ENCODE measurements at regions not wholly inside any gene's neighbourhood (a gene's known extent, or its start where the extent isn't known, plus 50 kb on each side); places are given as distances from the start of the nearest gene placed in this dataset.

DNA sequence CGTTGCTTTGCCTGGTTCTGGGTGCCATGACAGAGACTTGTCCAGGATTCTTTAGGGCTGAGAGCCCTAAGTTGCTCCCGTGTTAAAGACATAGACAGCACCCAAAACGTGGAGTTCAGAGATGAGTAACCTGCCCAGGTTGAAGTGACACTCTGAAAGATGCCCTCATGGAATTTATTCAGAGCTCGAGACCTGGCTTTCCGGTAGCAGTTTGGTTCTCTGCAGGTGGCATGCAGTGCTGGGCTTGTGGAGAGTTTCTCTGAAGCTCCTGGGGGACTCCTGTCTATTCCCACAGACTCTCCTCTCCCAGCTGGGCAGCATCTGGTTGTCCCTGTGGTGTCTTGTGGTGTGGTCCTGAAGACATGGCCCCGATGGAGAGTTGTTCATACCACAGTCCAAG is 241.0 kb downstream of the RHOU start (continued):
- TF ChIP-seq, protein P1, sequence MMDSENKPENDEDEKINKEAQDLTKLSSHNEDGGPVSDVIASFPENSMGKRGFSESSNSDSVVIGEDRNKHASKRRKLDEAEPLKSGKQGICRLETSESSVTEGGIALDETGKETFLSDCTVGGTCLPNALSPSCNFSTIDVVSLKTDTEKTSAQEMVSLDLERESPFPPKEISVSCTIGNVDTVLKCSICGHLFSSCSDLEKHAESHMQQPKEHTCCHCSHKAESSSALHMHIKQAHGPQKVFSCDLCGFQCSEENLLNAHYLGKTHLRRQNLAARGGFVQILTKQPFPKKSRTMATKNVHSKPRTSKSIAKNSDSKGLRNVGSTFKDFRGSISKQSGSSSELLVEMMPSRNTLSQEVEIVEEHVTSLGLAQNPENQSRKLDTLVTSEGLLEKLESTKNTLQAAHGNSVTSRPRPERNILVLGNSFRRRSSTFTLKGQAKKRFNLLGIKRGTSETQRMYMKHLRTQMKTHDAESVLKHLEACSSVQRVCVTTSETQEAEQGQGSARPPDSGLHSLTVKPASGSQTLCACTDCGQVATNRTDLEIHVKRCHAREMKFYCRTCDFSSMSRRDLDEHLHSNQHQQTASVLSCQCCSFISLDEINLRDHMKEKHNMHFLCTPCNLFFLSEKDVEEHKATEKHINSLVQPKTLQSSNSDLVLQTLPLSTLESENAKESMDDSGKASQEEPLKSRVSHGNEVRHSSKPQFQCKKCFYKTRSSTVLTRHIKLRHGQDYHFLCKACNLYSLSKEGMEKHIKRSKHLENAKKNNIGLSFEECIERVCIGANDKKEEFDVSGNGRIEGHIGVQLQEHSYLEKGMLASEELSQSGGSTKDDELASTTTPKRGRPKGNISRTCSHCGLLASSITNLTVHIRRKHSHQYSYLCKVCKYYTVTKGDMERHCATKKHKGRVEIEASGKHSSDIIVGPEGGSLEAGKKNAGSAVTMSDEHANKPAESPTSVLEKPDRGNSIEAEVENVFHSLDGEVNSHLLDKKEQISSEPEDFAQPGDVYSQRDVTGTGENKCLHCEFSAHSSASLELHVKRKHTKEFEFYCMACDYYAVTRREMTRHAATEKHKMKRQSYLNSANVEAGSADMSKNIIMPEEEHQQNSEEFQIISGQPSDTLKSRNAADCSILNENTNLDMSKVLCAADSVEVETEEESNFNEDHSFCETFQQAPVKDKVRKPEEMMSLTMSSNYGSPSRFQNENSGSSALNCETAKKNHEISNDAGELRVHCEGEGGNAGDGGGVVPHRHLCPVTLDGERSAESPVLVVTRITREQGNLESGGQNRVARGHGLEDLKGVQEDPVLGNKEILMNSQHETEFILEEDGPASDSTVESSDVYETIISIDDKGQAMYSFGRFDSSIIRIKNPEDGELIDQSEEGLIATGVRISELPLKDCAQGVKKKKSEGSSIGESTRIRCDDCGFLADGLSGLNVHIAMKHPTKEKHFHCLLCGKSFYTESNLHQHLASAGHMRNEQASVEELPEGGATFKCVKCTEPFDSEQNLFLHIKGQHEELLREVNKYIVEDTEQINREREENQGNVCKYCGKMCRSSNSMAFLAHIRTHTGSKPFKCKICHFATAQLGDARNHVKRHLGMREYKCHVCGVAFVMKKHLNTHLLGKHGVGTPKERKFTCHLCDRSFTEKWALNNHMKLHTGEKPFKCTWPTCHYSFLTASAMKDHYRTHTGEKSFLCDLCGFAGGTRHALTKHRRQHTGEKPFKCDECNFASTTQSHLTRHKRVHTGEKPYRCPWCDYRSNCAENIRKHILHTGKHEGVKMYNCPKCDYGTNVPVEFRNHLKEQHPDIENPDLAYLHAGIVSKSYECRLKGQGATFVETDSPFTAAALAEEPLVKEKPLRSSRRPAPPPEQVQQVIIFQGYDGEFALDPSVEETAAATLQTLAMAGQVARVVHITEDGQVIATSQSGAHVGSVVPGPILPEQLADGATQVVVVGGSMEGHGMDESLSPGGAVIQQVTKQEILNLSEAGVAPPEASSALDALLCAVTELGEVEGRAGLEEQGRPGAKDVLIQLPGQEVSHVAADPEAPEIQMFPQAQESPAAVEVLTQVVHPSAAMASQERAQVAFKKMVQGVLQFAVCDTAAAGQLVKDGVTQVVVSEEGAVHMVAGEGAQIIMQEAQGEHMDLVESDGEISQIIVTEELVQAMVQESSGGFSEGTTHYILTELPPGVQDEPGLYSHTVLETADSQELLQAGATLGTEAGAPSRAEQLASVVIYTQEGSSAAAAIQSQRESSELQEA (CRISPR knock-in tag; IDR thresholded peaks at IDR 0.05; ENCODE audit: not compliant biosample characterization), result no peak

DNA sequence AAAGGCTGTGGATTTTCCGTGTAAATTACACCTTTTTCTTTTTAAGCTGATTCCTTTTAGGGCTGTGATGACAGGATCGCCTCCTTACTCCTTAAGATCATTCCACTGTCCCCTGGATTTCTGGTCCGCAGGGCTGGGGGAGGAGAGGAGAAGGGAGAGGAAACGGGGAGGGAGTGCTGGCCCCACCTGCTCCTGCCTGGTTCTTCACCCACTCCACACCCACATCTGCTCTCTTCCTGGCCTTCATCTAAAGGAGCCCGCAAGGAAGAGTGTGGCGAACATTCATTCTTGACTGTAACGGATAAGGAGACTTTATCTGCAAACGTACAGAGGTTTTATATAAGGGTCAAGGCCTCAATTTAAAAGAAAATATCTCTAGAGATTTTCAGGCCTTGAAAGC is 242.0 kb downstream of the RHOU start:
- H3K27ac ChIP-seq (ENCODE audit: extremely low read length, insufficient read depth, low read length), result no peak overlapping the region
- no peak for DNase-seq (ENCODE audit: low spot score)
- intact Hi-C loops (cut with micrococcal nuclease; ENCODE audit: unreplicated experiment) (no loop called here), in situ Hi-C loops (cut with HindIII; ENCODE audit: extremely low pct_ligation_motif_present, low pct_unique_long_range_greater_than_20kb) (no loop called here)
- H3K4me3 ChIP-seq (replicated peaks in 1 of 3; ENCODE audit: insufficient read depth in 1 of 3, low read depth in 2 of 3, low read length in 3 of 3), result no peak overlapping the region
- POLR2A ChIA-PET, result no interaction called here
- H2AFZ ChIP-seq (ENCODE audit: low read length), result no peak overlapping the region
- TF ChIP-seq ZNF484 (CRISPR knock-in tag; IDR thresholded peaks at IDR 0.05; ENCODE audit: borderline replicate concordance, low read depth), result no peak
- TF ChIP-seq MTA1 (CRISPR knock-in tag; IDR thresholded peaks at IDR 0.05; ENCODE audit: borderline replicate concordance), result no peak
- no peak for TF ChIP-seq ZNF383 (CRISPR knock-in tag; IDR thresholded peaks at IDR 0.05; ENCODE audit: borderline replicate concordance)
- TF ChIP-seq ZNF879 (CRISPR knock-in tag; IDR thresholded peaks at IDR 0.05), result no peak
- TF ChIP-seq, protein P2, sequence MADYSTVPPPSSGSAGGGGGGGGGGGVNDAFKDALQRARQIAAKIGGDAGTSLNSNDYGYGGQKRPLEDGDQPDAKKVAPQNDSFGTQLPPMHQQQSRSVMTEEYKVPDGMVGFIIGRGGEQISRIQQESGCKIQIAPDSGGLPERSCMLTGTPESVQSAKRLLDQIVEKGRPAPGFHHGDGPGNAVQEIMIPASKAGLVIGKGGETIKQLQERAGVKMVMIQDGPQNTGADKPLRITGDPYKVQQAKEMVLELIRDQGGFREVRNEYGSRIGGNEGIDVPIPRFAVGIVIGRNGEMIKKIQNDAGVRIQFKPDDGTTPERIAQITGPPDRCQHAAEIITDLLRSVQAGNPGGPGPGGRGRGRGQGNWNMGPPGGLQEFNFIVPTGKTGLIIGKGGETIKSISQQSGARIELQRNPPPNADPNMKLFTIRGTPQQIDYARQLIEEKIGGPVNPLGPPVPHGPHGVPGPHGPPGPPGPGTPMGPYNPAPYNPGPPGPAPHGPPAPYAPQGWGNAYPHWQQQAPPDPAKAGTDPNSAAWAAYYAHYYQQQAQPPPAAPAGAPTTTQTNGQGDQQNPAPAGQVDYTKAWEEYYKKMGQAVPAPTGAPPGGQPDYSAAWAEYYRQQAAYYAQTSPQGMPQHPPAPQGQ (CRISPR knock-in tag; IDR thresholded peaks at IDR 0.05; ENCODE audit: borderline replicate concordance), result no peak
- no peak for TF ChIP-seq ZFYVE20 (CRISPR knock-in tag; IDR thresholded peaks at IDR 0.05; ENCODE audit: borderline replicate concordance, low read depth)
- H3K36me3 ChIP-seq (replicated peaks in 1 of 2; ENCODE audit: control insufficient read depth in 1 of 2, insufficient read depth in 2 of 2, low read length in 2 of 2), result no peaks in the 10 kb centered on the region
- H3K79me2 ChIP-seq (ENCODE audit: insufficient read depth, low read length), result no peaks in the 10 kb centered on the region
- no TSS peak for BruUV-seq (replicated peaks)
- H3K4me2 ChIP-seq (ENCODE audit: low read depth, low read length), result no peak overlapping the region
- 0 out of 5 replicates have a peak, but pooled peaks cover 0 to 6% of the 10 kb centered on the region in 2 experiments for H3K27me3 ChIP-seq (ENCODE audit: control insufficient read depth in 1 of 2, insufficient read depth in 2 of 2, low read length in 2 of 2)
- H3K9ac ChIP-seq (ENCODE audit: insufficient read depth, low read depth, low read length), result no peak overlapping the region
- H4K20me1 ChIP-seq (ENCODE audit: insufficient read depth, low read length), result no peaks in the 10 kb centered on the region
- peaks cover 43% of the 10 kb centered on the region for H3K4me1 ChIP-seq (ENCODE audit: insufficient read depth, low read length)
- CTCF ChIA-PET (ENCODE audit: low intra/inter-chr PET ratio, low total read pairs), result no interaction called here
- no peak for ATAC-seq
- H3K9me3 ChIP-seq (ENCODE audit: low read length), result no peaks in the 10 kb centered on the region
- WGBS (ENCODE audit: low lambda C conversion rate), result 65% methylated on average over 8 of the region's 8 CpGs
- no peak for FAIRE-seq

Measured in HepG2 (cell line).